ENCODE measurements at regions not wholly inside any gene's neighbourhood (a gene's known extent, or its start where the extent isn't known, plus 50 kb on each side); places are given as distances from the start of the nearest gene placed in this dataset.

DNA sequence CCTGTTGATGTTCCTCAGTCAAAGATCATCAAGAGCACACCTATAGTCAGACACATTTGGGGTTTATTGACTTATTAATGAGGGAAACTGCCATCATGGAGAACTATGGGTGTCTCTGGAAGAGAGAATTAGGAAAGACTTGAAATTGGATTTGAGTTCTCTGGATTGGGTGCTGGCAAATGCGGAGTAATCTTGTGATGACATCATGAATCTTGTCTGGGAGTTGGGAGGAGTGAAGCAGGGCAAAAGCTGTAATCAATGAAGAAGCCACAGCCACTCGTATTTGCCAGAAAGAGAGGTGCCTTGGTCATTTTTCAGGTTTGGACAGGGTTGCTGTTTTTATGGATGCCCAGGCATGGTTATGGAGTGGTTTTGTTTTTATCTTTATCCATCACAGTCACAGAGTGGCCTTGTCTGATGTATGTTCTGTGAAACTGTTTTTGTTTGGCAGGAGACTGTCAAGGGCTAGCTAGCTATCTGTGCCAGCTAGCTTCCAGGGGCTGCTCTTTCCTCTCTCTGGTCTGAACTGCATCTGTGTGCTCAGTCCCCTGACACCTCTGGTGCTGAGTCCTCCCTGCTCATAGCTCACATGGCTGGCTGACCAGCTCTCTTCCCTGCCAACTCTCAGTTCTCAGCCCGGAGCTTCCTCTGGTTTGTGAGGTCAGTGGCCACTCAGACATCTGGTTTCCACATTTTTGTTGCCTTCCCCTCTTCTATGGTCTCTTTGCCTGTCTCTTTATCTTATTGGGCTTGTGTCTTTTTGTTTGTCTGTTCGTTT is 193.4 kb upstream of the RMP24 start:
- TF ChIP-seq ZNF311 (tag by site-specific recombination; IDR thresholded peaks at IDR 0.05; ENCODE audit: borderline replicate concordance) (no peak), ZEB2 (tag by site-specific recombination; IDR thresholded peaks at IDR 0.05) (no peak)
- TF ChIP-seq, protein P1, sequence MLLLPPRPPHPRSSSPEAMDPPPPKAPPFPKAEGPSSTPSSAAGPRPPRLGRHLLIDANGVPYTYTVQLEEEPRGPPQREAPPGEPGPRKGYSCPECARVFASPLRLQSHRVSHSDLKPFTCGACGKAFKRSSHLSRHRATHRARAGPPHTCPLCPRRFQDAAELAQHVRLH (tag by site-specific recombination; IDR thresholded peaks at IDR 0.05): no peak
